Stimulated activated CD4-positive, alpha-beta T cell treated with anti-CD3 and anti-CD28 coated beads, Interleukin-15, amount 100 ng/mL, for 1 hour (primary cell): ENCODE measurements at regions not wholly inside any gene's neighbourhood (a gene's known extent, or its start where the extent isn't known, plus 50 kb on each side); places are given as distances from the start of the nearest gene placed in this dataset.
"Not testable (repeated sequence)": the region's sequence is repeated elsewhere in the genome, so short reads cannot be mapped to it uniquely, and the experiment has no call there.

Experiments used
- DNase-seq, 2 donors: peaks; one replicate each; pipeline ENCODE4 v3.0.0-alpha.2; 2020; ENCODE audit warnings: low read depth in 1 of 2, low spot score in 1 of 2

GRCh38 chr4:138632856-138633579 lies 382.6 kb upstream of the NOCT start:
- no peak for DNase-seq

- no peak for DNase-seq
These were observed 384.9 kb upstream of the NOCT start for GRCh38 chr4:138630666-138631065.

- no peak for DNase-seq
These were observed 385.9 kb upstream of the NOCT start for GRCh38 chr4:138629669-138630068.

- no peak for DNase-seq
These were observed 384.9 kb upstream of the SLC7A11 start for GRCh38 chr4:138627096-138627495.

- DNase-seq: not testable (repeated sequence)
These were observed 380.2 kb upstream of the SLC7A11 start for GRCh38 chr4:138622362-138622761.

GRCh38 chr4:138616775-138617174 lies 374.6 kb upstream of the SLC7A11 start:
- DNase-seq: no peak

GRCh38 chr4:138614398-138615142 lies 372.4 kb upstream of the SLC7A11 start:
- no peak for DNase-seq

- DNase-seq: no peak
These were observed 370.3 kb upstream of the SLC7A11 start for GRCh38 chr4:138612428-138612827.

- DNase-seq: no peak
These were observed 369.6 kb upstream of the SLC7A11 start for GRCh38 chr4:138611721-138612120.

- no peak for DNase-seq
These were observed 368.9 kb upstream of the SLC7A11 start for GRCh38 chr4:138611017-138611416.

GRCh38 chr4:138609943-138610350 lies 367.8 kb upstream of the SLC7A11 start:
- no peak for DNase-seq

GRCh38 chr4:138604556-138604955 lies 362.4 kb upstream of the SLC7A11 start:
- DNase-seq: no peak

- no peak for DNase-seq
These were observed 360.5 kb upstream of the SLC7A11 start for GRCh38 chr4:138602664-138603063.

GRCh38 chr4:138599965-138600364 lies 357.8 kb upstream of the SLC7A11 start:
- no peak for DNase-seq

GRCh38 chr4:138598226-138598625 lies 356.1 kb upstream of the SLC7A11 start:
- DNase-seq: no peak

GRCh38 chr4:138596896-138597295 lies 354.7 kb upstream of the SLC7A11 start:
- DNase-seq: no peak

- DNase-seq: no peak
These were observed 353.7 kb upstream of the SLC7A11 start for GRCh38 chr4:138595731-138596460.

GRCh38 chr4:138595171-138595570 lies 353.0 kb upstream of the SLC7A11 start:
- no peak for DNase-seq

- DNase-seq: no peak
These were observed 350.6 kb upstream of the SLC7A11 start for GRCh38 chr4:138592796-138593195.

GRCh38 chr4:138591808-138592207 lies 349.7 kb upstream of the SLC7A11 start:
- no peak for DNase-seq

- no peak for DNase-seq
These were observed 346.4 kb upstream of the SLC7A11 start for GRCh38 chr4:138588501-138588900.

GRCh38 chr4:138579146-138579545 lies 337.0 kb upstream of the SLC7A11 start:
- DNase-seq: no peak
